Activated naive CD8-positive, alpha-beta T cell treated with anti-CD3 and anti-CD28 coated beads, Interleukin-2, amount 50 U/mL, for 24 hours (primary cell): ENCODE measurements at regions not wholly inside any gene's neighbourhood (a gene's known extent, or its start where the extent isn't known, plus 50 kb on each side); places are given as distances from the start of the nearest gene placed in this dataset.

Experiments
- ATAC-seq: fragments of 150-1000 bp; cut with Tn5 transposase; one replicate; pipeline ENCODE4 v1.10.0; 2021
- DNase-seq: peaks from one replicate; pipeline ENCODE4 v3.0.0; 2021
- H3K27ac Mint-ChIP-seq: one replicate; pipeline ENCODE4 v1.8.0; 2021; ENCODE audit warnings: mild to moderate bottlenecking, mixed read lengths
- H3K27me3 Mint-ChIP-seq: one replicate; pipeline ENCODE4 v1.8.0; 2021; ENCODE audit warnings: mixed read lengths
- H3K36me3 Mint-ChIP-seq: one replicate; pipeline ENCODE4 v1.8.0; 2021; ENCODE audit warnings: low read depth, mixed read lengths
- H3K4me1 Mint-ChIP-seq: one replicate; pipeline ENCODE4 v1.8.0; 2021; ENCODE audit warnings: mixed read lengths
- H3K4me3 Mint-ChIP-seq: one replicate; pipeline ENCODE4 v1.8.0; 2021; ENCODE audit warnings: mild to moderate bottlenecking, moderate library complexity, mixed read lengths
- H3K9me3 Mint-ChIP-seq: one replicate; pipeline ENCODE4 v1.8.0; 2021; ENCODE audit warnings: mixed read lengths

DNA sequence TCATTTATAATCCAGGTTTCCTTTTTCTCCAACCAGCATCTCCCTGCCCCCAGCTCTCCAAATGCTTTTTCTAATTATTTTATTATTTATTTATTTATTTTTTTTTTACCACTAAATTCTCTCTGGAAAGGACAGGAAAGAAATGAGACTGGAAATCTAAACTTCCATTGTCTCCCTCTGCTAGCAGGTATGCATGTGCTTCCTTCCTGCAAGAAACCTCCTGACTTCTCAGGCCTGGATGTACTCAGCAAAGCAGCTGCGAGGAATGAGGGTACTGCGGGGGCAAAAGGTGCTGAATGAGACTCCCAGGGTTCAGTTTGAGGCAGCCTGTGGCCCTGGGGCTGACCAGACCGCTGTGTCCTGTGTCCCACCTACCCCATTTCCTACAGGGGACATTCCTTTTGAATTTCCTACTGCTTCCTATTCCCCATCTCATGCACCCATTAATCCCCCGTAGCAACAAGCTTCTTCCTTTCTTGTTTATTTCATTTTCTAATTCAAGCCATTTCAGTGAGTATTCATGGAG is 324.6 kb upstream of the IGFBP3 start:
- ATAC-seq (no peak), DNase-seq (no peak)
- Mint-ChIP-seq H3K9me3 (peaks cover 3% of the 10 kb centered on the region), H3K4me3 (no peak overlapping the region), H3K36me3 (no peaks in the 10 kb centered on the region), H3K4me1 (no peaks in the 10 kb centered on the region), H3K27me3 (no peaks in the 10 kb centered on the region), H3K27ac (no peak overlapping the region)

DNA sequence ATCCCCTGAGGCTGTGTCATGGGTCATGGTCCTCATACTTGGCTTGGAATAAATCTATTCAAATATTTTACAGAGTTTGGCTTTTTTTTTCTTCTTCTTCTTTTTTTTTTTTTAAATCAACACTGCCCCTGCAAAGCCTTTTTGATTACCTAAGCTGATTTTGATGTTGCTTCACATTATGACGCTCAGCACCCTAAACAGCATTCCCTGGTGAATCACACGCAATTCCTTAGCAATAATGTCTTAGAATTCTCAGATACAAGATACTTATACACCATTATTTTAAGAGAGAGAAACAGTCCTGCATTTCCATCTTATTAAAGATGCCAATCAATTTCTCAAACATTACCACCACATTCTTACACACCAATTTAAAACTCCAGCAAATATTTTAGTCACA is 323.7 kb upstream of the IGFBP3 start:
- ATAC-seq (no peak), DNase-seq (no peak)
- Mint-ChIP-seq H3K36me3 (no peaks in the 10 kb centered on the region), H3K9me3 (peaks cover 8% of the 10 kb centered on the region), H3K27ac (no peak overlapping the region), H3K27me3 (no peaks in the 10 kb centered on the region), H3K4me3 (no peak overlapping the region), H3K4me1 (no peaks in the 10 kb centered on the region)

DNA sequence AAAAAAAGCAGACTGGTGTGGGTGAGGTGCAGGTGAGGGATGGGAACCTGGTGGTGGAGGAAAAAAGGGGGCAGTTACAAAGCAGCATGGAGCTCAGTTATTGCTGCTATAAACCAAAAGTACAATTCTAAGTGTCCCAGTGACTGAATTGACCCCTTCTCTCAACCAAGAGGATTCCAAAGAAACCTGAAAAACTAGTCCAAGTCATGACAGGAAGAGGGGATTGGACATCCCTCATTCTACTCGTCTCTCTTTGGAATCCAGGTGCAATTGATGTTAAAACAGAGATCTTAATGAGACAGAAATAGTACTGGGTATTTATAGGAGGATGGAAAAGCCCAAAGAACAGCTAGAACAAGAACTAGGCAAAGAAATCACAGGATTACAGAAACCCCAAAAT is 322.3 kb upstream of the IGFBP3 start:
- Mint-ChIP-seq H3K36me3 (no peaks in the 10 kb centered on the region), H3K27ac (no peak overlapping the region), H3K4me1 (no peaks in the 10 kb centered on the region), H3K27me3 (no peaks in the 10 kb centered on the region), H3K4me3 (no peak overlapping the region), H3K9me3 (peaks cover 8% of the 10 kb centered on the region)
- ATAC-seq (no peak), DNase-seq (no peak)

DNA sequence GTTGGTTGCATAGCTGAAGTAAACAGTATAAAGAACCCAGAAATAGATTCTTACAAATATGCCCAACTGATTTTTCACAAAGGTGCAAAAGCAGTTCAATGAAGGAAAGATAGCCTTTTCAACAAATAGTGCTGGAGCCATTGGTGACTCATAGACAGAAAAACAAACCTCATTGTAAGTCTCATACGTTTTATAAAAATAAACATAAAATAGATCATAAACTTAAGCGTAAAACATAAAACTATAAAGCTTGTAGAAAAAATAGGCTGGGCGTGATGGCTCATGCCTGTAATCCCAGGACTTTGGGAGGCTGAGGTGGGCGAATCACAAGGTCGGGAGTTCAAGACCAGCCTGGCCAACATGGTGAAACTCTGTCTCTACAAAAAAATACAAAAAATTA is 318.8 kb upstream of the IGFBP3 start:
- Mint-ChIP-seq H3K4me1 (no peaks in the 10 kb centered on the region), H3K27ac (no peak overlapping the region), H3K9me3 (peaks cover 8% of the 10 kb centered on the region), H3K27me3 (no peaks in the 10 kb centered on the region), H3K4me3 (no peak overlapping the region), H3K36me3 (no peaks in the 10 kb centered on the region)
- DNase-seq (no peak), ATAC-seq (no peak)

DNA sequence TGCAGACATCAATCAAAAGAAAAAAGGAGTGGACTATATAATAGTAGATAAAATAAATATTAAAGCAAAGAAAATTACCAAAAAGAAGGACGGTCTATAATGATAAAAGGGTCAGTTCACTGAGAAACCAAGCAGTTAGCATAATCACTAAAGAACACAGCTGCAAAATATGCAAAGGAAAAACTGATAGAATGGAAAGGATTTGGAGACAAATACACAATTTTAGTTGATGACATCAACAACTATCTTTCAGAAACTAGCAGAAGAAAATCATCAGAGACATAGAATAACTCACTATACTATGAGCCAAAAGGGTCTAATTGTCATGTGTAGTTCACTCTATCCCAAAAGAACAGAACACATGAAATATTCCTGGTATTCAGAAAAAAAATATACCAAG is 316.4 kb upstream of the IGFBP3 start:
- no peak for ATAC-seq

DNA sequence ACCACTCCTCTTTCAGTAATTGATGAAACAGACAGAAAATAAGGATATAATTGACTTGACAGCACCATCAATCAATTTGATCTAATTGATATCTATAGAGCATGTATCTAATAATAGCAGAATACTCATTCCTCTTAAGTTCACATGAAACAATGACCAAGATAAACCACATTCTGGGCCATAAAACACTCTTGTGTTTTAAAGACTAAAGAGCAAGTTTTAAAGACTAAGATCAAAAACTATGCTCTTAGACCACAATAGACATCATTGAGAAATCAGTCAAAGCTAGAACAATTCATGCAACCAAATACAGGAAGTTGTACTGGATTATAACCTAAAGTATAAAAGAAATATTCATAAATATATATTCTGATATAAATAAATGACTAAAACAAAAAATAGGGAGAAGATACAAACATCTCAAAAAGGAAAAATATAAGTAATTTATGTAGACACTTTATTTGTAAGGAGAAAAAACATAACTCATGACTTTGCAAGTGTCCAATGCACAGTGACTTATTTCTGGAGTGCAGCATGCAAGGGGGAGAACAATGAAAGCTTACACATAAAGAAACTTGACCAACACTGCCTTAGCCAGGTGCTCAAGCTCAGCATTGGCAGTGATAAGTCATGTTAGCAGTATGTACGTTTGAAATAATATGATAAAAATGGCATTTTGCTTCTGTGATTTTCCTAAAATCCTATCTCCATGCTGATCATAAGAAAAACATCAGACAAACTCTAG is 312.7 kb upstream of the IGFBP3 start:
- Mint-ChIP-seq H3K27me3 (peaks cover 4% of the 10 kb centered on the region), H3K27ac (no peak overlapping the region), H3K36me3 (no peaks in the 10 kb centered on the region), H3K4me3 (no peak overlapping the region), H3K9me3 (no peaks in the 10 kb centered on the region), H3K4me1 (no peaks in the 10 kb centered on the region)
- ATAC-seq (no peak), DNase-seq (no peak)

More for the DNA sequence above, 316.4 kb upstream of the IGFBP3 start:
- H3K27ac Mint-ChIP-seq = no peak overlapping the region
- no peaks in the 10 kb centered on the region for H3K36me3 Mint-ChIP-seq
- no peaks in the 10 kb centered on the region for H3K4me1 Mint-ChIP-seq
- H3K4me3 Mint-ChIP-seq = no peak overlapping the region
- DNase-seq = no peak
- peaks cover 6% of the 10 kb centered on the region for H3K9me3 Mint-ChIP-seq
- no peaks in the 10 kb centered on the region for H3K27me3 Mint-ChIP-seq

DNA sequence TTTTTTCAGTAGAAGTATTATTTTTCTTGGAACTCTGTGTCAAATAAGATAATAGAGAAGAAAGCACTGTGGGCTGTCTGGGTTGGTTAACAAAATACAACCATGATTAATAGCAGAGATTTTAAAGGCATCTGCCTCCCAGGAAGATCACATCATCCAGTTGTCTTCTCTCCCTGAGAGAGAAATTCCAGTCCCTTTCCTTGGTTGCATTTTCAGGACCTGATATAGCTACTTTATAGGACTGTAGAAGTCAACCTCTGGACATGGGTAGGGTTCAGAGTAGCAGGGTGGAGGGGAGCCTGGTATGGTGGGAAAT is 309.9 kb upstream of the IGFBP3 start:
- H3K4me3 Mint-ChIP-seq = no peak overlapping the region
- no peaks in the 10 kb centered on the region for H3K9me3 Mint-ChIP-seq
- H3K4me1 Mint-ChIP-seq = no peaks in the 10 kb centered on the region
- peaks cover 4% of the 10 kb centered on the region for H3K27me3 Mint-ChIP-seq
- ATAC-seq = no peak
- H3K27ac Mint-ChIP-seq = no peak overlapping the region
- DNase-seq = no peak
- H3K36me3 Mint-ChIP-seq = no peaks in the 10 kb centered on the region

DNA sequence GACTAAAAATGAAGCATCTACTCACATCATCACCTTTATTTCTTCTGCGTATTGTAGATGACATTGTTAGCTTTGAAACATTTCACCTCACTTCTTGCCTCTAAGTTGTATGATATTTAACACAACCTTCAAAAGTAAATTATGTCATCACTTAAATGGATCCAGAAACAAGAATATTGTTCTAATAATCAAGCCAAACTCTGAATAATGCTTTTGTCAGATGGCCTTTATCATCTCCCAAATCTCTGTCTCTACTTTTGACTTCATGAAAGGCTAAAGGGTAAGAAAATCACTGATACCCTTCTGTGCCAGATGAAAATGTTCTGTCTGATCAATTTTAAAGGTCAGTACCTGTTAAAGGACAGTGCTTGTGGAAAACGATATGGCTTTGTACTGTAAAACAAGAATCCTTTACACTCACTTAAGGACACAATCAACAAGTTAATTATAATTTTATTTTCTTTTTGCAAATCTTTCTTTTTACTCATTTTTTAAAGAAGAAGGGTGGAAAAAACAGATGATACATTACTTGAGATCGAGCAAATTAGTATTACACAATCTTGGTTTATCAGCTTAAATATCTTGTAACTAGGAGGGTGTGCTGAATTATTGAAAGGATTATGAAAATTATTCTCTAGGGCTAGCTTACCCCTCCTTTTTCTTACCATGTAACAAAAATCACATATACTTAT is 309.4 kb upstream of the IGFBP3 start:
- peaks cover 4% of the 10 kb centered on the region for H3K27me3 Mint-ChIP-seq
- ATAC-seq (no peak), DNase-seq (no peak)
- no peaks in the 10 kb centered on the region for H3K4me1 Mint-ChIP-seq
- H3K27ac Mint-ChIP-seq = no peak overlapping the region
- no peaks in the 10 kb centered on the region for H3K36me3 Mint-ChIP-seq
- no peaks in the 10 kb centered on the region for H3K9me3 Mint-ChIP-seq
- no peak overlapping the region for H3K4me3 Mint-ChIP-seq

DNA sequence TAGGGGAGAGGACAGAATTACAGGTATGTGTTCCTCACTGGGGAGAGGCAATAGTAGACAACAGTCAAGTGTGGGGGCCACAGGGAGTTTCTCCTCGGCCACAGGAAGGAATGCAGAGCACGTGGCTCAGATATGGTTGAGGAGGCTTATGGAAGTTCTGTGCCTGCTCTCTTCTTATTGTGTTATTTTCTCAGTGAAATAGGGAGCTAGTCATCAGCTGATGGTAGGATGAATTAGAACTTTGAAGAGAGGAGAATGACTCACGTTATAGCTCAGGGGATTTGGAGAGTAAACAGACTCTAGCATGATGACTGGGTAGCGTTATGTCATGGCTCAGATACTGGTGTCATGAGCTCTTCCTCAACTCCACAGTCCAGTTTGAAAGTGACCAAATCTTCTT is 308.3 kb upstream of the IGFBP3 start:
- Mint-ChIP-seq H3K36me3 (no peaks in the 10 kb centered on the region), H3K27ac (no peak overlapping the region), H3K27me3 (peaks cover 4% of the 10 kb centered on the region), H3K4me1 (no peaks in the 10 kb centered on the region), H3K9me3 (no peaks in the 10 kb centered on the region), H3K4me3 (no peak overlapping the region)
- no peak for DNase-seq
- ATAC-seq = no peak

DNA sequence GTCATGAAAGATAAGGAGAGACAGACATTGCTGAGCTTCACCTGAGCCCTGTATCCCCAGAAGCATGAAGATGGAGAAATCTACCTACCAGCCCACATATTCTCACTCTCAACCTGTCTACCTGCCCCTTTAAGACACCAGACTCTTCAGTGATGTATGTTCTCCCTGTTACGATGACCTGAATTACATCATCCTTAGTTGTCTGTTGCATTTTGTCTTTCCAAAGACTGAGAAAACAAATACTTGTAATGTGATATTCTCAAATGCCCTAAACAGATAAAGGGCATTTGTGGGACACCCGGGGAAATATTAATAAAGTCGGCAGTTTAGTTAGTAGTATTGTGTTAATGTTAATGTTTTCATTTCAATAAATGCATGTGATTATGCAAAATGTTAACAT is 305.8 kb upstream of the IGFBP3 start:
- no peak overlapping the region for H3K4me3 Mint-ChIP-seq
- no peaks in the 10 kb centered on the region for H3K27me3 Mint-ChIP-seq

DNA sequence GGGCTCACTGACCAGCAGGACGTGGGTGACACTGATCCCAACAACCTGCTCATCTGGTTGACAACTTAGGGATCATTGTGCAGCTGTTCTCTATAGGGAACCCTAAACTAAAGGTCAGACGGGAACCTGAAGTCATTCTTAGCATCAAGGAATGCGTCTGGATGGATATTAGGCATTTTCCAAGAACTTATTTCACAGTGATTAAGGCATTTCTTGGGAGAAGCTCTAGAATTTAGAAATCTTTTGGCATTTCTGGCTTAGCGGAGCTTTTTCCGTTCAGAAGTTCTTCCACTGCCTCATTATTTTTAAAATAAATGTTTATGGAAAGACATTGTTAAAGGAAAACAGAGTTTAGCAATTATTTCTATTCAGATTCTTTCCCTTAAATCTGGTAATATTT is 303.3 kb upstream of the IGFBP3 start:
- Mint-ChIP-seq H3K4me1 (no peaks in the 10 kb centered on the region), H3K9me3 (no peaks in the 10 kb centered on the region), H3K36me3 (no peaks in the 10 kb centered on the region), H3K27me3 (no peaks in the 10 kb centered on the region), H3K4me3 (no peak overlapping the region), H3K27ac (no peak overlapping the region)
- DNase-seq (no peak), ATAC-seq (no peak)

More for the DNA sequence above, 305.8 kb upstream of the IGFBP3 start:
- Mint-ChIP-seq H3K9me3 (no peaks in the 10 kb centered on the region), H3K36me3 (no peaks in the 10 kb centered on the region), H3K27ac (no peak overlapping the region), H3K4me1 (no peaks in the 10 kb centered on the region)
- DNase-seq = no peak
- ATAC-seq = no peak

DNA sequence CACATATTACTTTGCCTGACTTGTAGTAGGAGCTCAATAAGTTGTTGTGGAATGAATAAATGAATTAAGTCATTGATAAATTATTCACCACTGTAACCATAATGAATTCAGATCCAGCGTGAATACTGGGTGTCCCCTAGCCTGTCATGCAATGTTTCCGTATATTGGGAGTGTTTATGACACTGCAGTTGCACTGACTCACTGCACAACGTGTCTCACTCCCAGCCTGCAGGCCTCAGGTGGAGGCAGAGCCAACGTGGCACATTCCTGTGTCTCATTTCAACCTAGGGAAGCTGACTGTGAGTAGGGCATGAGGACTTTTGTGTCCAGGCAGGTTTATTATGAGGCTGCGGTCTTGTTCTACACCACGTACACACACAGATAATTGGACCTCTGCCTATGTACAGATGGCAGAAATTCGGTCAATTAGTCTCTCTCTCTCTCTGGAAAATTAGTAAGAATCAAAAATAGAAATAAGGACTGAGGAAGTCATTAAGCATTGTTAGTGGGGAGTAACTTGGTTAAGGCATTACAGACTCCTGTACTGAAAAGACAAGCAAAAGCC is 299.1 kb upstream of the IGFBP3 start:
- H3K9me3 Mint-ChIP-seq = no peaks in the 10 kb centered on the region
- no peak overlapping the region for H3K4me3 Mint-ChIP-seq
- no peaks in the 10 kb centered on the region for H3K36me3 Mint-ChIP-seq
- H3K27me3 Mint-ChIP-seq = no peaks in the 10 kb centered on the region
- no peak for DNase-seq
- H3K27ac Mint-ChIP-seq = no peak overlapping the region
- H3K4me1 Mint-ChIP-seq = no peaks in the 10 kb centered on the region
- no peak for ATAC-seq

DNA sequence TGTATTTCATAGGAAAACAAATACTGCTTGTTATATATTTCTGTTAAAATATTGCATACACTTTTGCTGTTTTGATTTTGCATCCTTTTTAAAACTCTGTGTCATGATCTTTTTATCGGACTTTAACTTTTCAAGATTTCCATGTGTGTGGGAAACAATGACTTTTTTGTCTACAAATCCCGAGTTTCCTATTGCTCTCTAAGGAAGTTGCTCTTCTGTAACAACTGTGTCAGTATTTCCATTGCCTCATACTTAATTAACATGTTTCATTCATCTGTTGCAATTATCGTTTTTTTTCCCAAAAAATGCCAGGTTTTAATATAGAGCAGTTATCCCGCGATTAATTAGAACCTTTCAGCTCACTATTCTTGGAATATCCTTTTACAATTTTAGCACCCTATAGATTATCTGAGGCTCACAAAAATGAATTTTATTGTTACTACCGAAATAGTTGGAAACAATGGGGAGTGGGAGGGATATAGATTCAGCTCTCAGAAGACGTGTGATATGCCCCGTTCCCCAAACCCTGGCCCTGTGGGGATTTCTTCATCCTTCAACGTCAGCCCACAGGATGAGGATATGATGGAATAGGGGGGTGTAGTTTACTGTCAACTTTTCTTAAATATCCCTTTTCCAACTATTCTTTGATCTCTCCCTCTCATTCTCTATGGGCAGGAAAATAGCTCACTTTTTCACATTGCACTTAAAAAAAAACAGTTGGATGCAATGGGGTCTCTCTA is 297.6 kb upstream of the IGFBP3 start:
- Mint-ChIP-seq H3K27me3 (no peaks in the 10 kb centered on the region), H3K9me3 (no peaks in the 10 kb centered on the region), H3K4me3 (no peak overlapping the region), H3K27ac (no peak overlapping the region), H3K36me3 (no peaks in the 10 kb centered on the region), H3K4me1 (no peaks in the 10 kb centered on the region)
- ATAC-seq (no peak), DNase-seq (no peak)

DNA sequence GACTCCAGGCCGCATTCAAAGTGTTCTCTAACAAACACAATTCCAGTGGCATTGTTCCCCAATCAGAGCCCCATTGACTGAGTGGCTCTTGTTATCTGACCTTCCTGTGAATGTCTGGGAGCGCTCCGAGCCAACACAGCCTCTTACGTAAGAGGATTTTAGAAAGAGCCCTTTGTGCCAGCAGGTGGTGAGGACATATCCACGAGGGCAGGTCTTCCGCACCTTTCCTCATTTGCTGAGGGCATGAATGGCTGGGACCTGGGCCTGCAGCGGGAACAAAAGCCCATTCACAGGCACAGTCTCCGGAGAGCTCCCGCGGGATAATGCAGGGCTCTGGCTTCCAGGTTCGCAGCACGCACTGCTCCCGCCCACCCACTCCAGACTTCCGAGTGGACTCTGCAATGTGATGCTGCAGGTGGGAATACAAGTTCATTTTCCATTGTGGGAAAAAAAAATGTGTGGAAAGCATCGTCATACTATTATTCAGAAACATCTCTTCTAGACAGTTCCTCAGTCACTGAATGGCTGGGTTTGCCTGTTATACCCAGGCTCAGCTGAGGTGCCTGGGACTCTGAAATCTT is 295.0 kb upstream of the IGFBP3 start:
- Mint-ChIP-seq H3K4me3 (no peak overlapping the region), H3K9me3 (no peaks in the 10 kb centered on the region), H3K27me3 (no peaks in the 10 kb centered on the region), H3K27ac (no peak overlapping the region), H3K36me3 (no peaks in the 10 kb centered on the region), H3K4me1 (no peaks in the 10 kb centered on the region)
- DNase-seq = no peak
- no peak for ATAC-seq
